ENCODE measurements at regions not wholly inside any gene's neighbourhood (a gene's known extent, or its start where the extent isn't known, plus 50 kb on each side); places are given as distances from the start of the nearest gene placed in this dataset.

- TF ChIP-seq POLR2A (IDR thresholded peaks at IDR 0.05) (no peak), CTCF (IDR thresholded peaks at IDR 0.05) (no peak)
- no peaks in the 10 kb centered on the region for H3K9me3 ChIP-seq
- H3K27ac ChIP-seq: no peak overlapping the region
- no peak overlapping the region for H3K4me3 ChIP-seq
- no peaks in the 10 kb centered on the region for H3K4me1 ChIP-seq
- no peak for DNase-seq
- H3K36me3 ChIP-seq: no peaks in the 10 kb centered on the region
- no peaks in the 10 kb centered on the region for H3K27me3 ChIP-seq
Measured at GRCh38 chr1:115144176-115144575, 54.9 kb upstream of the TSPAN2 start.

- DNase-seq: no peak
- Histone ChIP-seq H3K27ac (no peak overlapping the region), H3K36me3 (no peaks in the 10 kb centered on the region), H3K27me3 (no peaks in the 10 kb centered on the region), H3K4me3 (no peak overlapping the region), H3K4me1 (no peaks in the 10 kb centered on the region), H3K9me3 (no peaks in the 10 kb centered on the region)
- TF ChIP-seq POLR2A (IDR thresholded peaks at IDR 0.05) (no peak), CTCF (IDR thresholded peaks at IDR 0.05) (no peak)
Measured at GRCh38 chr1:115142616-115143015, 53.3 kb upstream of the TSPAN2 start.

- H3K27me3 ChIP-seq: no peaks in the 10 kb centered on the region
- no peaks in the 10 kb centered on the region for H3K9me3 ChIP-seq
- no peak overlapping the region for H3K4me3 ChIP-seq
- H3K36me3 ChIP-seq: no peaks in the 10 kb centered on the region
- no peak for DNase-seq
- TF ChIP-seq POLR2A (IDR thresholded peaks at IDR 0.05) (no peak), CTCF (IDR thresholded peaks at IDR 0.05) (no peak)
- H3K4me1 ChIP-seq: no peaks in the 10 kb centered on the region
- no peak overlapping the region for H3K27ac ChIP-seq
Measured at GRCh38 chr1:115141145-115141454, 51.8 kb upstream of the TSPAN2 start.

- Histone ChIP-seq H3K27ac (no peak overlapping the region), H3K9me3 (no peaks in the 10 kb centered on the region), H3K4me3 (no peak overlapping the region), H3K4me1 (no peaks in the 10 kb centered on the region), H3K36me3 (no peaks in the 10 kb centered on the region), H3K27me3 (no peaks in the 10 kb centered on the region)
- TF ChIP-seq CTCF (IDR thresholded peaks at IDR 0.05) (no peak), POLR2A (IDR thresholded peaks at IDR 0.05) (no peak)
- no peak for DNase-seq
Measured at GRCh38 chr1:115140442-115141144, 51.3 kb upstream of the TSPAN2 start.

- TF ChIP-seq CTCF (IDR thresholded peaks at IDR 0.05) (no peak), POLR2A (IDR thresholded peaks at IDR 0.05) (no peak)
- no peak overlapping the region for H3K4me3 ChIP-seq
- no peak overlapping the region for H3K27ac ChIP-seq
- no peak for DNase-seq
- H3K27me3 ChIP-seq: no peaks in the 10 kb centered on the region
- H3K9me3 ChIP-seq: no peaks in the 10 kb centered on the region
- H3K36me3 ChIP-seq: no peaks in the 10 kb centered on the region
- no peaks in the 10 kb centered on the region for H3K4me1 ChIP-seq
Measured at GRCh38 chr1:115139381-115139780, 50.1 kb upstream of the TSPAN2 start.

Data from Peyer's patch (tissue), 4 donors.